DMS 273 (cell line): ENCODE measurements at regions not wholly inside any gene's neighbourhood (a gene's known extent, or its start where the extent isn't known, plus 50 kb on each side); places are given as distances from the start of the nearest gene placed in this dataset.
"Not testable (repeated sequence)": the region's sequence is repeated elsewhere in the genome, so short reads cannot be mapped to it uniquely, and the experiment has no call there.

Experiments used
- DNase-seq: peaks from one replicate; lab custom pipeline; 2025; ENCODE audit not compliant: unreplicated experiment; lab: John Stamatoyannopoulos, UW

DNA sequence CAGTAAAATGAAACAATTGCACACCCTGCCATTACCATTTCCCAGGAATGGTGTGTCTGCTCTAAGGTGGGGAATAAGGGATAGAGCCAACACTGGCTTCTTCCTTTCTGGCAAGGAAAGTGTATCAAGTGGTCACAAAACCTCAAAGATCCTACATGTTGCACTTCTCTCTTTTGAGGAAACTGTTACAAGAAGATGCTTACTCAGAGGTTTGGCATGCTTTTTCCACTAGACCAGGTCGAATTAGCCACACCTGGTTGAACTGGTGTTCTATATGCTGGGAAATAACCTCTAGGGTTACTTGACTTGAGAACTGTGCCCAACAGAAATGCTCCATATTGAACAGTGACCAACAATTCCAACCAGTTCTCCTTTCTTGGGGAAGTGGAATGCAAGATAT lies 102.9 kb downstream of the LRRN1 start:
- DNase-seq: no peak

DNA sequence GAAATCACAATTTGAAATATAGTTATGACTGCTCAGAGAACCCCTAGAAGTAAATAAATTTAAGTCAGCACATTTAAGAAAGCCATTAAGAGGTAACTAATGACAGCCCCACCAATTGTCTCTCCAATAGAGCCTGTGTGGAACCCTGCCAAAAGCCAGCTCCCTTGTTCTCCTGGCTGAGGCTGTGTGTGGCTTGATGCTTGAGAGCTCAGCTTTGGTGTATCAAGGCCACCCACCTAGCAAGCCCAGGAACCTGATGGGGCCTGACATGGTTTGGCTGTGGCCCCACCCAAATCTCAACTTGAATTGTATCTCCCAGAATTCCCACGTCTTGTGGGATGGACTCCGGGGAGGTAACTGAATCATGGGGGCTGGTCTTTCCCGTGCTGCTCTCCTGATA lies 106.9 kb downstream of the LRRN1 start:
- no peak for DNase-seq

DNA sequence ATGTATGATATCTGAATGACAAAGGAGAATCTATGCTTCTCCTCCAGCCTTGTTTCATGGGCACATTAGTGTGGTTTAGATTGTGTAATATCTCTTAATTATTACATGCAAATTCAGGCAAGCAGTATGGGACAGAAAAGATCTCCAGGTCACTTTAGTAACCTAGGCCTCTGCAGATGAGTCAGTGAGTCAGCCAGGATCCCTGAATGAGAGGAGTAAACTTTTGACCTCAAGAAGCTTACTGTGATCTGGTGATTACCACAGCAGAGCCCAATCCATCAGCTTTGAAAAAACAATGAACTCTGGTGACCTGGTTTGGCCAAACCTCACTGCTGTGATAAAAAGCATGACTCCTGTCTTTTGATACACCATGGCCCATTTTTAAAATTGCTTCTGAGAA lies 107.8 kb downstream of the LRRN1 start:
- no peak for DNase-seq

DNA sequence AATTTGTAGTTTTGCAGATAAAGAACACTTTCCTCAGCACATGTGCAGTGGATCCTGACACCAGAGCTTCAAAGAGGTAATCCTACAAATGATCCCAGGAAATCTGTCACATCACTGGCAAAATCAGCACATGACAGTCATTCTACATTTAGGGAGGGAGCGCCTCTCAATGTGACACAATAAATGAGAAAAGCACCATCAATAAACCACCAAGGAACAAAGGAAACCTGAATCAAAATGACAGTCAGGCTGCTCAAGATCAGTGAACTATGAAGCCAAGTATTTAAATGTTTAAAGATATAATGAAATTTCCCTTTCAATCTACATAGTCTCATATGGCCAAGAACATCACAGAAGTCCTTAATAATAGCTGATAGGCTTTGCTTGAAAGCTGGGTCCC lies 119.5 kb downstream of the LRRN1 start:
- DNase-seq: no peak

DNA sequence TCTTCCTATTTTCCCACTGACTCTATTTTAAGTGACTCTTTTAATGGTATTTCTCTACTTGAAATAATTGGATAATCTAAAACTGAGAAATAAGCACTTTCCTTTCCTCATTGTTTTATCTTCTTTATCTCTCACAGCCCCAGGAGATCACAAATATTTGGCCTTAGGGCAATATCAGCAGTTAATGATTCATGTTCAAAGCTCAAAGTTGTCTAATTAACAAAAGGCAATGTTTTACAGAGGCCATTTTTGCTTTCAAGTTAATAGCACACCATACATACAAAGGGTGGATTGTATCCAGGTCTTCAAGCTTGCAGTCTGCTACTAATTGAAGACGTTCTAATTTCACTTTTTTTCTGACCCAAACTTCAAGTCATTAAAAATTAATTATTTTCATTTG lies 120.1 kb downstream of the LRRN1 start:
- DNase-seq: no peak

DNA sequence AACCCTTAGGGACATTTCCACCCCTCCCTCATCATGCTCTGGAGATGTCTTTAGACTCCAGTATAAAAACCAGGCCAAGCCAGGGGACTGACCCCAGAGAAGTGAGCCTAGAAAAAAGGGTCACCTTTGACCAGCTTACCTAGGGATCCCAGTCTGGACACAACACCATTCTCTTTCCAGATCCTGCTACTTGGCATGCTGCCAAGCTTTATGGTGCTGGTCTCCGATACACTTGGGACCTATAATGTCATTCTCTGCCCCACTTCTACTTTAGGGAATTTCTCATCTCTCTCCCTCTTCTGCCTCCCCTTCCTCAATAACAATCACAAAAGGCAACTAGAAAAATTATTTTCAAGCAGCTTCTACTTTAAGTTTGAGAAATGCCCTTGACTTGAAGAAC lies 124.4 kb downstream of the LRRN1 start:
- DNase-seq: no peak

DNA sequence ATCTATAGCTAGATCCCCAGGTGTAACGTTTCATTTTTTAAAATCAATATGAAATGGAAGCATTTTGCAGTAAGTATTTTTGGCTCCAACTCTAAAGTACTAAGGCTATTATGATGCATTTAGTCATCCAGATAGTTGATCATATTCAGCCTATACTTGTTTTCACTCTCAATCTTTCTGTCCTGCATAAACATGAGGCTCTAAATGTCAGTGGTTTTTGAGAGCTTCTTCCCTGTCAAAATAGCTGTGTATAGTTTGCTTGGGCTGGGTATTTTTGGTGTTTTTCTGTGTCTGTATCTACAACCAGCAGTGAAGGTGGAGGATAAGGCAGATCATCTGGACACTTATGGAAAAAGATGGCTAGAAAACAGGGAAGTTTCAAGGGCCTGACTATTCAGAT lies 128.0 kb downstream of the LRRN1 start:
- DNase-seq: no peak

DNA sequence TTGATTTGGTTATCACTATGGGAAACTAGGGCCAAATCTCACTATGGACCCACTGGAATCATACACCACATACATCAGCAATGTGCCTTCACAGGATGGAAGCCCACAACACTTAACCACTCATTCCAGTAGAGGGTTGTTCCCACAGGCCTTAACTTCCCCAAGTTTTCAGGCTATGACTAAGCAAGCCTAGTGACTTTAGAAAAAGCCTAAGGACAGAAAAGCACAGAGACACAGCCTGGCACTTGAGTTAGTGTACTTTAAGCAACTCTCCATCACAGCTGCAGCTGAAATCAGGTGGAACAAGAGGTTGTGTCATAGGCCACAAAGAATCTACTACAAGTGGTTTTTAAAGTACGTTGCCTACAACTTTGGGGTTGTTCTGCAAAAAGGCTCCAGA lies 128.7 kb downstream of the LRRN1 start:
- DNase-seq: no peak

DNA sequence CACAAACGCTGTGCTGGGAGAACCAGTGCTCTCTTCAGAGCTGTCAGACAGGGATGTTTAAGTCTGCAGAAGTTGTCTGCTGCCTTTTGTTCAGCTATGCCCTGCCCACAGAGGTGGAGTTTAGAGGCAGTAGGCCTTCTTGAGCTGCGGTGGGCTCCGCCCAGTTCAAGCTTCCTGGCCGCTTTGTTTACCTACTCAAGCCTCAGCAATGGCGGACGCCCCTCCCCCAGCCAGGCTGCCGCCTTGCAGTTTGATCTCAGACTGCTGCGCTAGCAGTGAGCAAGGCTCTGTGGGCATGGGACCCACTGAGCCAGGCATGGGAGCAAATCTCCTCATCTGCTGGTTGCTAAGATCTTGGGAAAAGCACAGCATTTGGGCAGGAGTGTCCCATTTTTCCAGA lies 142.1 kb downstream of the LRRN1 start:
- not testable (repeated sequence) for DNase-seq

DNA sequence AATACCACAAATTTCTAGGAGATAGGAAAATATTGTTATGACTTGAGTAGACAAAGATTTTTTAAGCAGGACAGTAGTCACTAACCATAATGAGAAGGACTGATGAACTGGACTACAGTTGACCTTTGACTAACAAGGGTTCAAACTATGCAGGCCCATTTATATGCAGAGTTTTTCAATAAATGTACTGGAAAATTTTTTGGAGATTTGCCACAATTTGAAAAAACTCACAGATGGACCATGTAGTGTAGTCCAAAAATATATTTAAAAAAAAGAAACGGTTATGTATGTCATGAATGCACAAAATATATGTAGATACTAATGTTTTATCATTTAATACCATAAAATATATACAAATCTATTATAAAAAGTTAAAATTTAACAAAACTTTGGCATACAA lies 151.8 kb downstream of the LRRN1 start:
- DNase-seq: no peak

DNA sequence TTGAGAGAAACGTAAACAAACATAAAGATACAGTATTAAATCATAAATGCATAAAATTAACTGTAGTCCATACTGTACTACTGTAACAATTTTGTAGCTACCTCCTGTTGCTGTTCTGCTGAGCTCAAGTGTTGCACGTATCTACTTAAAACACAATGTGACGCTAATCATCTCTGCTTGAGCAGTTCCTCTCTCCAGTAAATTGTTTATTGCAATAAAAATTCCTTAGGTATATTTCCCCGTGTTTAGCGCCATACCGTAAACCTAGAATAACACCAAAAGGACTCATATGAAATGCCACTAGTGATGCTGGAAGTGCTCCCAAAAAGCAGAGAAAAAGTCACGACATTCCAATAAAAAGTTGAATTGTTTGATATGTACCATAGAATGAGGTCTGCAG lies 152.3 kb downstream of the LRRN1 start:
- no peak for DNase-seq

DNA sequence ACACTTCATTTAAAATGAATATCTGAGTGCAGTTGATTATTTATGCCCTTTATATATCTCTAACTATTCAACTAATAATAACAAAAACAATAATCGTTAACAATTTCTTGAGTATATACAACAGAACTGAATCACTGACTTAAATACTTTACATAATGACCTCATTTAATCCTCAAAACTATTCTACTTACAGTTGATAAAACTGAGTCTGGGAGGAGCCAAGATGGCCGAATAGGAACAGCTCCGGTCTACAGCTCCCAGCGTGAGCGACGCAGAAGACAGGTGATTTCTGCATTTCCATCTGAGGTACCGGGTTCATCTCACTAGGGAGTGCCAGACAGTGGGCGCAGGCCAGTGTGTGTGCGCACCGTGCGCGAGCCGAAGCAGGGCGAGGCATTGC lies 163.6 kb downstream of the LRRN1 start:
- DNase-seq: not testable (repeated sequence)

DNA sequence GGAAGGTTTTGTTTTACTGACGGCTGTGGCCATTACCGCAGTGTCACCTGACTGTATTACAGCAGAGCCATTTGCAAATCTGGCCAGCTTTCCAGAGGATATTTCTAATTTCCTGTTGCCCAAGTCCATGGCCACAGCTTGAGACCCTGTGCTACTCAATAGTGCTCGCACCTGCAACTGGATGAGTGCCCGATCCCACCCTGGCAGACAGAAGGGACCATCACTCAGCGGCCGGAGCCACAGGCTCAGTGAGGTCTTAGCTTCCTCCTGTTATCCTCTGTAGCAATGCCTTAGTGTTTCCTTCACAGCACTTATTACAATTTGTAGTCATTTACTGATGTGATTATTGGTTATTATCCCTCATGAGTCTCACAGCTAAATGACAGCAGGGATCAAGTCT lies 184.8 kb downstream of the LRRN1 start:
- no peak for DNase-seq

DNA sequence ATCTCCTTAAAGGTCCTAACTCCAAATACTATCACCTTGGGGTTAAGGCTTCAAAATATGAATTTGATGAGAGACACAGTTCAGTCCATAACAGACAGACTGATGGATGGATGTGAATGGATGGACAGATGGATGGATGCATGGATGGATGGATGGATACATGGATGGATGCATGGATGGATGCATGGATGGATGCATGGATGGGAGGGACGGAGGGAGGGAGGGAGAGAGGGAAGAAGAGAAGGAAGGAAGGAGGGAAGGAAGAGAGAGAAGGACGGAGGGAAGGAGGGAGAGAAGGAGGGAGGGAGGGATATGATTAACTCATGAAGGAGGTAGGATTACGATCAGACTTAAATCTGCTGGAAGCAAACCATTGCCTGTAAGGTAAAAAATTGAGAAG lies 192.4 kb downstream of the LRRN1 start:
- no peak for DNase-seq

DNA sequence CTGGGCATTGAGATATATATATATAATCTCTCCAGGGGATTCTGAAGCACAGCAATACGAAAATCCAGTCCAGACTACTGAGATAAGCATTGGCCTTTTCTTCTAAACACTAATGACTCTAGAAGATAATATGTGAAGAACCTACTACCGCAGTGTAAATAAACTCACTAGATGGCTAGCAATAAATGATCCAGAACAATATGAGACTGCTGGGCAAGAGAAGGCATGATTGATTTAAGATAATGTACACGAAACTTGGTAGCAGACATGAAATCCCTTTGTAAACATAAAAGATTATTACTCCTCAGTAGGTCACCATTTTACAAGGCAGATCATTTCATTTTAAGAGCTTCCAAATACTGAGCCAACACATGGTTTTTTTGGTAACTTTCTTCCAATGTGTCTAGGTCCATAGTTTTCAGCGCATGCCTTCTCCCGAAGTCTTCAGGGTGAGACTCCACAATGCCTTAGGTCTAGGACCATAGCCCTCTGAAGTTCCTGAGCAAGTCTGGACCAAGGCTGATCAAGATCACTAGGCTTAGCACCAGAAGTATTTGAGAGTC lies 193.2 kb downstream of the LRRN1 start:
- DNase-seq: no peak

DNA sequence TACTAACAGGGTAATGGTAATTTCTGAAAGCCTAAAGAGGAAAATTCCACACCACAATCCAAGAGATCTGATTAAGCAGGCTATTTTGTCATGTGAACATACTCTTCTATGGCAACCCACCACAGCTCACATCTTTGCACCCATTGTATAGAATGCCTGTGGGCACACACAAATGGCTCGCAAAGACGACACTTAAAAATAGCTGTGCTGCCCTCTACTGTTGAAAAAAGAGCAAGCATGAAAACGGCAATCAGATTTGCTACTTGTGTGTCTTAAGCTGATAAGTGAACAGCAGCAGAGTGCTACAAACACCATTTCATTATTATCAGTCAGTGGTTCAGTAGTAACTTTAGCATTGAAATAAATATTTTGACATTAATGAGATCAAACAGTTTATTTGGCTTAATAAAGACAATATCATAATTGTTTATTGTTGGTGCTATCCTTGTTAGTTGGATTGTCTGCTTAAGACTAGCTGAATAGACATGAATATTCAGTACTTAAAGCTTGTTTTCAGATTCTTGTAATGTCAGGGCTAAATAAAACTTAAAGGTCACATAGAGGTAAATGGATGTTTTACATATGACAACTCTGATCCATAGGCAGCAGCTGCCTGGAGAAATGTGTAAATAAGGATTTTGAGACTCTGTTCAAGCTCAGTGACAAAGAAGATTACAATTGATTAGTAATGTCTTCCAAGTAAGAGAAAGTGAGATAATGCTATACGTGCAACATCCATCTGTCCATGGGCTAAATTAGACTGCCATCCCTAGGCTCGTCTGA lies 199.1 kb downstream of the LRRN1 start:
- peak; percentile 68 for DNase-seq

DNA sequence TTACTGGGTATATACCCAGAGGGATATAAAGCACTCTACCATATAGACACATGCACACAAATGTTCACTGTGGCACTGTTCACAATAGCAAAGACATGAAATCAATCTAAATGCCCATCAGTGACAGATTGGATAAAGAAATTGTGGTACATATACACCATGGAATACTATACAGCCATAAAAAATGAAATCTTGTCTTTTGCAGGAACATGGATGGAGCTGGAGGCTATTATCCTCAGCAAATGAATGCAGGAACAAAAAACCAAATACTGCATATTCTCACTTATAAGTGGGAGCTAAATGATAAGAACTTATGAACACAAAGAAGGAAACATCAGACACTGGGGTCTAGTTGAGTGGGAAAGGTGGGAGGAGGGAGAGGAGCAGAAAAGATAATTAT lies 200.1 kb downstream of the LRRN1 start:
- not testable (repeated sequence) for DNase-seq

DNA sequence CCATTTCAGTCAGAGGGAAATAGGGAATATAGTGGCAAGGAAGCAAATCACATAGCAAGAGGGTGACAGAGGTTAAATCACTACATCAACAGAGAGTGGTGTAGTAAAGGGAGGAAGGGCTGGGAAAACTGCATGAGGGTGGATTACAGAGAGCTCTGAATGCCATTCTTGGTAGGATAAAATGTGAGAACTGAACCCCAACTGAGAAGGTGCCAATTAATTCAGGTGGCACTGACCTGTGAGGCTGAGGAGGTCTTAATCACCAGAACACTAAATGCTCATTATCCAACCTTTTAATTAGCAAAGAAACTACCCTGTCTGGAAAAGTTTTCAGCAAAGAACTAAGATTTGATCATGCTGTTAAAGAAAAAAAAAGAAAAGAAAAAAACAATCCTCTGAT lies 202.7 kb downstream of the LRRN1 start:
- DNase-seq: no peak

DNA sequence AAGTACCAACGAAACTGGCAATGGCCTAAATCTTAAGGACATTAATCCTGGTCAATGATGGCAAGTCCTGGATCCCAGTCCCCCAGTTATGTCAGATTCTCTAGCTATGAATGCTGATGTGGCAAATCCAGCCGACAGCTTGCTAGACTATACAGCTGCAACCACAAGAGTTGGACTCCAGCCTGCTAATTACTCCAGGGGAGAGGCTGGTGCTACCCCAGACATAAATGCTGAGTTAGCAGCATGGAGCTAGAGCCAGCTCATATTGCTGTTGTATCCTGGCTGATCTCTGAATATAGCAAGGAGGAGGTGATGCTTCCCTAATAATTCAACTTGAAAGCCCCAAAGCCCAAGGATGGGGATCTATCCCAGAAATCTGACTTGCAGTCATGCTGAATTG lies 207.1 kb downstream of the LRRN1 start:
- peak; percentile 40 for DNase-seq

DNA sequence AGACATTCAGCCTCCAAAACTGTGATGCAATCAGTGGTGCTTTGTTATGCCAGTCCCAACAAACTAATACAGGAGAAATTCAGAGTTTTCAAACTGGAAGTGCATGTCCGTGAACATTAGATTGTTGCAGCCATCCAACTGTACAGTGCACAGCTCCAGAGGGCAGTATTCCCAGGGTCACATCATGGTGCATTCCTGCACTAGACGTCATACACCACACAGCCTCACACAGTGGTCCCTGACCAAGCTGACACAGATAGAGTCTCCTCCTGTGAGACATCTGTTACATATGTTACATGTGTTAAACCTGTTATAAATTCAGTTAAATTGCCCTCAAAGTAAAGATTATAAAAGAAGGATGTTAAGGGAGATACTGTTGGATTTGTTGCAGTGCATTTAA lies 209.0 kb downstream of the LRRN1 start:
- DNase-seq: no peak

DNA sequence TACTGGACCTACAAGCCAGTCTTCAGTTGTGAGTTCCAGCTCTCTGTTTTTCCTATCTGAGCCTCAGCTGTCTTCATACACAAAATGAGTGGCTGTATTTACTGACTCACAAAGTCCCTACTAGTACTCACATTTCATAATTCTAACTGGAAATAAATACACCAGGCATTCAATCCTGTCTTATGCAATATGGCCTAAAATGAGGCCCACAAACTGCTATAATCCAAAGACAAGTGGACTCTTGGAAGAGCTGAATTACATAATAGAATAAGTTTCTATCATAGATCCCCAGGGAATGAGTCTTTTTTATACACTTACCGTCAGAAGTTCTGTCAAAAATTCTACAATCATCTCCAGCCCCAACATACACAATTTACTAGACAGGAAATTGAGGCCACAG lies 211.9 kb downstream of the LRRN1 start:
- DNase-seq: no peak

DNA sequence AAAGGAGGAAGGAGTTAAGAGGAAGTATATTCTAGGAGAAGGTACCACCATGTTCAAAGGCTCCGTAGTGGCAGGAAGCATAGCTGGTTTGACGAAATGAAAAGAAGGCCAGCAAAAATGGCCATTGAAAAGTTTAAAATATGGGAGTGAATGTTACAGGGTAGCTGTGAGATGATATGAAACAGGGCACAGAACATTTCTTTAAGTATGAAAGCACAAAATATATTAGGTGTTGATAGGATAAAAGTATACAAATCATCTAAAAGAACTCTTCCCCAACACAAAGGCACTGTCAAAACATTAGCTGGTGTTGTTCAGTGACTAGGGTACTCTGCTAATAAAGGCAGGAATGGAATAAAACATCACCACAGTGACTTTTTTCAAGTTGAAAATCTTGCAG lies 216.2 kb downstream of the LRRN1 start:
- DNase-seq: no peak

DNA sequence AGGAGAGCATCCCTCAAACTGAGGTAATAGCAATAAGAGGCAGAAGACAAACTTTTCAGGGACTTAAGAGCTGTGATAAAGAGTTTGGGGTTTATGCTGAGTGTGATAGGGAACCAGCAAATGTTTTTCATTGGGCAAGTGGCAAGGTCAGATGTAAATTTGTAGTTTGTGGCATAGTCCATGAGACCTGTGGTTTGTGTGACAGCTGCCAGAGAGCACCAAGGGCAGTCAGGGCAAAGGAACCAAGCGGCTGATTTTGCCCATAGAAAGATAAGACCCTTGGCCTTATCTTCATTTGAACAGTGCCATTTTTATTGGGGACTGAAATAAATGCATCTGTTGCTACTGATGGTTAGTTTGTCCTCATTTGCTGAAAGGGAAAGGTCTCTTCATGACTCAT lies 220.3 kb downstream of the LRRN1 start:
- DNase-seq: no peak
